ENCODE measurements at regions not wholly inside any gene's neighbourhood (a gene's known extent, or its start where the extent isn't known, plus 50 kb on each side); places are given as distances from the start of the nearest gene placed in this dataset.
"Not testable (repeated sequence)": the region's sequence is repeated elsewhere in the genome, so short reads cannot be mapped to it uniquely, and the experiment has no call there.

DNA sequence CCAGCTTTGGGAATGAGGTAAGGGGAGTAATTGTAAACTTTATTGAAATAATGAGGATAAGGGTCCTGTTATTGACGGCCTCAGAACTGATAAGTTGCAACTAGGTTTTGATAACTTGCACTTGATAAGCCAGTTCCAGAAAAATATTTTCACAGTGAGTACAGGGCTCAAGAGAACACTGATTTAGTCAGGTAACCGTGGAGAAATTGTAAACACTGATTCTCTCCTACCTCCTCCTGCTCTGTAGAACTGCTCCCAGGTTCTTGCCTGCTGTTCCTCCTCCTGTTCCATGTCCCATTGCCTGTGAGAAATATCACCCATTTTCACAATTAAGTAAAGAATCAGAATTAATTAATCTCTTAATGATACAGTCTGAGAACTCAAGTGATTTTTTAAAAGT lies 55.0 kb upstream of the CXXC4 start:
- no peak for DNase-seq (ENCODE audit: extremely low read depth in 1 of 11, low read depth in 9 of 11, low spot score in 4 of 11)

DNA sequence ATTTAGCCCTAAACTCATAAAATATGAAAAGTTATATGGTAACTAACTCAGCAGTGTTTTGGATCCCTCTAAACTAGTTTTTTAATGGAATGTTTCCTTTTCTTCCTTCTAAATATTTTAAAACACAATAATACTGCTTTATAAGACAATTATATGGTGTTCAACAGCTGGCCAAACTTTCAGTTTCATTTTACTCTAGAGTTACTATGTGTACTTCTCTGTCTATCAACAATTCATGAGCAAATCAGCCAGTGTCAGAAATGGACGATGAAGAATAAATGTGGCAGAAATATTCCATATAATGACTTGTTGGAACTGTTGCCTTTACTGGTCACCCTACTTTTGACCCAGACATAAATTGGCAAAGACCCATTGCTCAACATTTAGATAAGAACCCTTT lies 64.8 kb upstream of the CXXC4 start:
- no peak for DNase-seq (ENCODE audit: extremely low read depth in 1 of 11, low read depth in 9 of 11, low spot score in 4 of 11)

DNA sequence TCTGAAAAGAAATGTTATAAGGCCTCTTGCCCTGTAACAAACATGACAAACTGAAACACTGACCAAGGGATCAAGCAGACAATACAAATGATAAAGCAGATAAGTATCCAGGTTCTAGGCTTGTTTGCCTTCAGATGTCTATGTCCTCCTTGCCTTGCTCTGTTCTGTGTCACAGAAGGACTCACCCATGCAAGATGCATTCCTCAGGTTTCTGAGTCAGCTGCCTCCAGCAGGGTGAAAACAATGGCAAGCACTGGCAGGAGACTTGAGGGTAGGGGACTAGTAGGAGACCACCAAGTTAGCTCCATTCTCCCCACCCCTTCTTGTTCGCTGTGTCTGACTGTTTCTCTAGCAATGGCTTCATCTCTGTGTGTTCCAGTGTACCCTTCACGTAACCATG lies 76.6 kb upstream of the CXXC4 start:
- no peak for DNase-seq (ENCODE audit: extremely low read depth in 1 of 11, low read depth in 9 of 11, low spot score in 4 of 11)

DNA sequence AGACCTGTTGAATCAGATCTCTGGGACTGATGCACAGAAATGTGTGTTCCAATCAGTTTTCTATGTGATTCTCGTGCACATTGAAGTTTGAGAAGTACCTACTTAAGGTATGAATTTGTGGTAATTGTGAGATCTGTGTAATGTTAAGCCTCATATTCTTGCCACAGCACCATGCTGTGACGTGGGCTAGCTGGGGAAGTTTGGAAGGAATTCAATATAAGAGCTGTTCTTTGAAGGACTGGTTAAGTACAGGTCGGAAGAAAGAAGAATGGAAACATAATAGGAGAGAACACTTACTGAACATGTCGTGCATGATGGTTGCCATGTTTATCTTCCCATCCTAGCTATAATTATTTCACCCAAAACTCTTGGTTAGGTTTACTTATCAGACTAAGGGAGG lies 79.7 kb upstream of the CXXC4 start:
- DNase-seq (ENCODE audit: extremely low read depth in 1 of 11, low read depth in 9 of 11, low spot score in 4 of 11) = no peak

DNA sequence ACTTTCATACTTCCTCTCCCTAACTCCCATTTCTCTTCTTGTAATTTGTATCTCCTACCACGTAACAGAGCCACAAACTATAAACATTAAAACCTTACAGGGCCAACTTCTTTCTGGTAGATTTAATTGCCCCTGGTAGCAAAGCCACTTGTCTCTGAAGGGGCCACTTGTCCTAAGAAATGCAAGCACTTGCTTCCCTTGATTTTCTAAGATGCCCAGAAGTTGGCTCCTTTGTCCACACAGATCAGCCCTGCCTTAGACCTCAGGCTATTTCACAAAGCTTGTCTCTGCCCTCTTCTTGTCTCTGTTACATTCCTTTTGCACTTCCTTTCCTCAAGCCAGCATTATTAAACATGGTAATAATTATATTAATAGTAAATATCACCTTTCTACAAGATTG lies 80.6 kb upstream of the CXXC4 start:
- no peak for DNase-seq (ENCODE audit: extremely low read depth in 1 of 11, low read depth in 9 of 11, low spot score in 4 of 11)

DNA sequence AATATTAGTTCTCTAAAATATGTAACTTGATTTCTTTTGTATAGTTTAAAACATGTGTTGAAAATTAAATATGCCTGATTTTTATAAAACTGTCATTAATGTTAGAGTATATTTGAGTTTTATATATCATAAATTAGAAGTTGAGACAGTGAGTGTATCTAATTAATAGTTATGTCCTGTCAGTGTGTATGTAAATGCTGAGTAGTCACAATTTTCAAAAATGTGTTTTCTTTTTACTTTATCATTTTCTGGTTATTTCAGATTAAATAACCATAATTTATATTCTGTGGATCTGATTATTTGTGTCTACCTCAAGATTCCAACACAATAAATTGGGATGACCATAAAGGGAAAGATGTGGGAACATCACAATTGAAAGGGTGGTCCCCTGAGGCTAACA lies 82.7 kb upstream of the CXXC4 start:
- DNase-seq (ENCODE audit: extremely low read depth in 1 of 11, low read depth in 9 of 11, low spot score in 4 of 11) = no peak

DNA sequence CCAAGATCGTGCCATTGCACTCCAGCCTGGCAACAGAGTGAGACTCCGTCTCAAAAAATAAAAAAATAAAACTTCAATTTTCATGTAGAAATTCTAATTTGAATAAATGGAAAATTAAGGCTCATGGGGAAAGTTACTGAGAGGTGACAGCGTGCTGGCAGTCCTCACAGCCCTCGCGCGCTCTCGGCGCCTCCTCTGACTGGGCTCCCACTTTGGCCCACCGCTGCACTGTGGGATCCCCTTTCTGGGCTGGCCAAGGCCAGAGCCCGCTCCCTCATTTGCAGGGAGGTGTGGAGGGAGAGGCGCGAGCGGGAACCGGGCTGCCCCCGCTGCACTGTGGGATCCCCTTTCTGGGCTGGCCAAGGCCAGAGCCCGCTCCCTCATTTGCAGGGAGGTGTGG lies 86.8 kb upstream of the CXXC4 start:
- not testable (repeated sequence) for DNase-seq (ENCODE audit: extremely low read depth in 1 of 11, low read depth in 9 of 11, low spot score in 4 of 11)

DNA sequence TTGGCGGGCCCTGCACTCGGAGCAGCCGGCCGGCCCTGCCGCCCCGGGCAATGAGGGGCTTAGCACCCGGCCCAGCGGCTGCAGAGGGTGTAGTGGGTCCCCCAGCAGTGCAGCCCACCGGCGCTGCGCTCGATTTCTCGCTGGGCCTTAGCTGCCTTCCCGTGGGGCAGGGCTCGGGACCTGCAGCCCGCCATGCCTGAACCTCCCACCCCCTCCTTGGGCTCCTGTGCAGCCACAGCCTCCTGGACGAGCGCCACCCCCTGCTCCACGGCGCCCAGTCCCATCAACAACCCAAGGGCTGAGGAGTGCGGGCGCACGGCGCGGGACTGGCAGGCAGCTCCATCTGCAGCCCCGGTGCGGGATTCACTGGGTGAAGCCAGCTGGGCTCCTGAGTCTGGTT lies 87.4 kb upstream of the CXXC4 start:
- not testable (repeated sequence) for DNase-seq (ENCODE audit: extremely low read depth in 1 of 11, low read depth in 9 of 11, low spot score in 4 of 11)

DNA sequence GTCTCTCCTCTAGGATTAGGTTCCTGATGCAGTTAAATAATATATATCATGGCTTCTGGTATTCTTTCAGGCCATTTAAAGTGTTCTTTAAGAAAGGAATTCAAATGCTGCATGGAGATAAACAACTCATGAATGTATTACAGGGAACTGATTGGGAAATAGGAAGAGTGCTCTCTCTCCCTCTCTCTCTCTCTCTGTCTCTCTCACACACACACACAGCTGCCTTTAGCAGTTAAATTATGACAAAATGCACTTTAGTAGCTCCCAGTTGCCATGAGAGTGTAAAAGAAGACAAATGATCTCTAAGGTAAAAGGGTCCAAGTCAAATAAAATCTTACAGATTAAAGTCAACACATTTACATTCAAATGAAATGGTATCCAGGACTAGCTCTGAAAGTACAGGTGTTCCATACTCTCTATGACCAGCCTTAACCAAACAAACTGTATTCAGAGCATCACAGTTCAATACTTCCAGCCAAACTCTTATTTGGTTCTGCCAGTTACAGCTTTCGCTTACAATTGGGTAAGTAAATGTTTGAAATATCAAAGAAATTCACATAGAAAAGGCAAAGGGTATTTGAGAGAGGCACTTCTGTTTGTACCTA lies 94.7 kb upstream of the CXXC4 start:
- no peak for DNase-seq (ENCODE audit: extremely low read depth in 1 of 11, low read depth in 9 of 11, low spot score in 4 of 11)

DNA sequence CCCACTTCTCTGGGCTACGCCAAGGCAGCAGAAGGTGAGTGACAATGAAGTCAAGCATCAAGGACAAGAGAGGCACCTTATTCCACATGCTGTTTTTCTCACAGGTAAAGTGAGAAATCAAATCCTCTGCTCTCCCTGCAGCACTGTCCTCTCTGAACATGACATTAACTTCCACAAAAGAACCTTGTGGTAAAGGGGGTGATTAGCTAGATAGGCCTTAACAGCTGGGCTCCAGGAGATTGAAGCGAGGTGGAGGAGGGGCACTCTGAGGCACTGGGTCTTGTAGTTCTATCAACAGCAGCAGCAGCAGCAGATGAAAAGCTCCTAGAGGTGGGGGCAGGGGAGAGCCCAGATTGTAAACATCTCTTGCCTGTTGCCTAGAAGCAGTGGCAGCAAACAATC lies 96.8 kb upstream of the CXXC4 start:
- DNase-seq (ENCODE audit: extremely low read depth in 1 of 11, low read depth in 9 of 11, low spot score in 4 of 11) = peak in 9 of 11 donors; percentile 13 to 72 (median 42)

DNA sequence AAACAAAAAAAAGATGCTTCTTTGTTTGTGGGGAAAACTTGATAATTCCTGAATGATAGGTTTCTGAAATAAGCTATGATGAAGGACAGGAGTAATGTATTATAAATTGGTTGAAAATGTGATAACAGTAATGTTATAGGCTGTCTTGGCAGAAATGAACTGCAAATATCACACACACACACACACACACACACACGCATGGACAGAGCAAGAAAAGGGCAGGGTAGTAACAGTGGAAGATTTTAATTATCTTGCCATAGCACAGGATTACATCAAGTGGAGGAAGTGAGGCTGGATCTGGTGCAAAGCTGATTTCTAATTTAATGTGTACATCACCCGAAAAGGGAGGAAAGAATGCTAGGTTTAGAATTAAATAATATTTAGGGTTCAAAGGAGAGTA lies 97.5 kb upstream of the CXXC4 start:
- DNase-seq (ENCODE audit: extremely low read depth in 1 of 11, low read depth in 9 of 11, low spot score in 4 of 11) = peak in 1 of 11 donors; percentile 4

DNA sequence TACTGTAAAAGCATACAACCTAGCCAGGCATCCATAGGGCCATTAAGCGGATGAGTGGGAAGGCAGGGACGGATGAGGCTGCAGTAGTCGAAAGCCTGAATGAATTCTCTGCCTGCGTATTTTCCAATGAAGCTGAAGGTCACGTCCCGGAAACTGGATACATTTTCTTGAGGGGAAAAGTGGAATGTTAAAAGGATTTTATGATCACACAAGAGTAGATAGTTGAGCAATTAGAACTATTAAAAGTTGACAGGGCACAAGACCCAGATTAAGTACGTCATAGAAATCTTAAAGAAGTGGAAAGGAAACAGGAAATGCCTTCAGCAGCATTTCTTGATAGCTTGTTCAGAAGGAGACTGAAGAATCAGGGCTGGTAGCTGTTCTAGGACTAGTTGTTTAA lies 98.3 kb upstream of the CXXC4 start:
- peak in 7 of 11 donors; percentile 17 to 51 (median 36) for DNase-seq (ENCODE audit: extremely low read depth in 1 of 11, low read depth in 9 of 11, low spot score in 4 of 11)

DNA sequence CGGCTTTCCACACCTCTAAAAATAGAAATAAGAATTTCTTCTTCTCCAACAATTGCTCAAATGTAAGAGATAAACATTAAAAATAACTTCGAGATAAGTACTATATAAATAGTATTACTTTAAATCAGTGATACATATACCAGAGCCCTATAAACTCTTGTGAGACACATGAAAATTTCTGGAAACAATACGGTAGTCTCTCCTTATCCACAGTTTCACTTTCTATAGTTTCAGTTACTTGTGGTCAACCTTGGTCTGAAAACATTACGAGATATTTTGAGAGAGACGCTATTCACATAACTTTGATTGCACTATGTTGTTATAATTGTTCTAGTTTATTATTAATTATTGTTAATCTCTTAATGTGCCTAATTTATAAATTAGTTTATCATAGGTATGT lies 101.5 kb upstream of the CXXC4 start:
- no peak for DNase-seq (ENCODE audit: extremely low read depth in 1 of 11, low read depth in 9 of 11, low spot score in 4 of 11)

DNA sequence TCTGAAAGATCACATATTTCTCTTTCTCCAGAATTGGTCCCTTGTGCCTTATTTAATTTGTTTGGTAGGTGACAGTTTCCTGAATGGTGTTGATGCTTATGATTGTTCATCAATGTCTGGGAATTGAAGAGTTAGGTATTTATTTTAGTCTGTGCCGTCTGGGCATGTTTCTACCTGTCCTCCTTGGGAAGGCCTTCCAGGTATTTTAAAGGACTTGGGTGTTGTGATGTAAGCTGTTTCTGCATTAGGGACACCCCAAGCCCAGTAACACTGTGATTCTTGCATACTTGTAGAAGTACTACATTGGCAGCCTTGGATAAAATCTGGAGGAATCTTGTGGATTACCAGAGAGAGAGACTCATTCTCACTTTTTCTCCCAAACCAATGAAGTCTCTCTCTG lies 120.8 kb upstream of the CXXC4 start:
- no peak for DNase-seq (ENCODE audit: extremely low read depth in 1 of 11, low read depth in 9 of 11, low spot score in 4 of 11)

DNA sequence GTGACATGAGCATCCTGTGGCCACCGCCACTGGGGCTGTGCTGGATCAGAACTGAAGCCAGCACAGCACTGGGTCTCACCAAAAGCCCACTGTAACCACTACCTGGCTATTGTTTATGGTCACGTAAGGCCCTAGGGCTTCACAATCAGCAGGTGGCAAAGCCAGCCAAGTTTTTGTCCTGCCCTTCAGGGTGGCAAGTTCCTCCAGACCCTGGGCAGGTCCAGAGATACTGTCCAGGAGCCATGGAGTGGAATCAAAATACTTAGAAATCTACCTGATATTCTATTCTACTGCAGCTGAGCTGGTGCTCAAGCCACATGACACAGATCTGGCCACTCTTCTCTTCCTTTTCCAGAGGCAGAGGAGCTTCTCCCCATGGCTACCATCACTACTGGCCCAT lies 121.2 kb upstream of the CXXC4 start:
- no peak for DNase-seq (ENCODE audit: extremely low read depth in 1 of 11, low read depth in 9 of 11, low spot score in 4 of 11)

DNA sequence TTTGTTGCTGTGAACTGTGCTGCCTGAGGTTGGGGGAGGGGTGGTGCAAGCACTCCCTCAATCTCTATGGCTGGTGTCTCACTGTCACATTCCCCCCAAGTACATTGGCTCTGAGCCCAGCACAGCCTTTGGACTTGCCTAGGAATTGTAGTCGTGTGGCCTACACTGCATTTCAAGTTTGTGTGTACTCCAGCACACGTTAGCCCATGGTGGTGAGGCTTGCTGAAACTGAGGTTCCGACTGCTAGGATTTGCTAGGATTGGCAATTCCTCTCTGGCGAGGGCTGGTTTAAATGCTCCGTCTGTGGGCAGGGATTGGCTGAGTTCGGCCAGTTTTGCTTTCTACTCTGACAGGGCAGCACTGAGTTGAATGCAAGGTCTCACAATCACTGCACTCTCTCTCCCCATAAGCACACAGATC lies 121.7 kb upstream of the CXXC4 start:
- peak in 4 of 11 donors; percentile 31 to 41 (median 36) for DNase-seq (ENCODE audit: extremely low read depth in 1 of 11, low read depth in 9 of 11, low spot score in 4 of 11)

DNA sequence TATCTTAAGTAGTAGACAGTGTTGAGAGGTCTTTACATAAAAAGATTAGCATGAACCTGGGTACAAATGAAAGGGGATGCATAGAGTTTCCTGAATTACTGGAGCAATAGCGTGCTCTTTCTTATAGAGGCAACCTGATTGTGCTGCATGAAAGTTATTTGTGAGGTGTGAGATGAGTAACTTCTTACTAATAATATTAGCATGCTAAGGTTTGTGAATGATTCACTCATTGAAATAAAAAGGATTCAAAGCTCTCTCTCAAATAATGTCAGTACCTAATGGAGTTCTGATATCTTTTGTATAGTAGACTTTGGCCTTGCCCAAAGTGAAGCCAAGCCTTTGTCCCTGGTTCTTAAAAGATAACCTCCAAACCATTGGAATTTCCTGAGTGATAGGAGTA lies 131.0 kb upstream of the CXXC4 start:
- DNase-seq (ENCODE audit: extremely low read depth in 1 of 11, low read depth in 9 of 11, low spot score in 4 of 11) = no peak

DNA sequence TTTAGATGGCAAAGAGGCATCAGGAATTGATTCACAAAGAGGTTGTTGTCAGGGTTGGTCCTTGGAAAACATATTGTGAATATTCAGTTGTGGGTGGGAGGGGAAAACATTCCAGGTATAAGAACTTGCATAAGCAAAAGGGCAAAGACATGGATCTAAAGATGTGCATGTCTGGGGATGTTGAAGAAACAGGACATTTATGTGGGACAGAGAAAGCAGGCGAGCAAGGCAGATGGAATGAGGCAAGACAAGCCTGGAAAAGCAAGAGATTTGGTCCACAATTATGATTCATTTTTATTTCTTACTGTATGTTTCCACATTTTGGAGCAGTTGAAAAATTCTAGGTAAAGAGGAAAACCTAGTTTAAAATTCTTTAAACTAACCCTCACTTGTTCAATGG lies 134.9 kb upstream of the CXXC4 start:
- DNase-seq (ENCODE audit: extremely low read depth in 1 of 11, low read depth in 9 of 11, low spot score in 4 of 11) = no peak

DNA sequence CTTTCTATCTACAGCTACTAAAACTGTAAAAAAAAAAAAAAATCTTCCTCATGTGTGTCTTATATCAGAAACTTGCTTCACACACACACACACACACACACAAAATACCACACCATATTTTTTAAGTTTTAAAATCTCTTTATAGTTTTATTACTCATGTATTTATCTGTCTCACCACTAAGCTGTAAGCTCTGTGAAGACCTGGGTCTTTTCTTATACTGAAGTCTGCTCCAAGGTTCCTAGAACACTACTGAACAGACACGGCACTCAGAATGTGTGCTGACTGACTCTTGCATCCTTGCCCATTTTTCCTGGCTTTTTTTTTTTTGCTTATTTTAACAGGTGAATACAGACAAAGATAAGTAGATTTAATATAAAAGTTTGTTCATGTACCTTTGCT lies 135.6 kb upstream of the CXXC4 start:
- no peak for DNase-seq (ENCODE audit: extremely low read depth in 1 of 11, low read depth in 9 of 11, low spot score in 4 of 11)

DNA sequence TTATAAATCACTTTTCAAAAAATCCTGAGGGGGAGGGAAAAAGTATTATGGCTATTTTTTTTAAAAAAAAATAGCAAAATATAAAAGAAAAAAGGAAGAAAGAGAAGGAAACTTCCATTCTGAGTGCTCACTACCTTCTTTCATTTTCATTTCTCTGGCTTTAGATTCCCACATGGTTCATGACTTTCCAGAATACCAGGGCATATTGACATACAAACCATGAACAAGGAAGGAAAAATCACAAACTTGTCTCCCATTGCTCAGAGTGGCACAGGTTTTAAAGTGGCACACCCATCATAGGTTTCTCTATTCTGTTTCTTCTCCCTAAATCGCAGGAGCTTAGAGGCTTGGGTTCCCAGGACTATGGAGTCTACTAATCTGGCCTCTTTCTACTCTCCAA lies 136.3 kb upstream of the CXXC4 start:
- no peak for DNase-seq (ENCODE audit: extremely low read depth in 1 of 11, low read depth in 9 of 11, low spot score in 4 of 11)

DNA sequence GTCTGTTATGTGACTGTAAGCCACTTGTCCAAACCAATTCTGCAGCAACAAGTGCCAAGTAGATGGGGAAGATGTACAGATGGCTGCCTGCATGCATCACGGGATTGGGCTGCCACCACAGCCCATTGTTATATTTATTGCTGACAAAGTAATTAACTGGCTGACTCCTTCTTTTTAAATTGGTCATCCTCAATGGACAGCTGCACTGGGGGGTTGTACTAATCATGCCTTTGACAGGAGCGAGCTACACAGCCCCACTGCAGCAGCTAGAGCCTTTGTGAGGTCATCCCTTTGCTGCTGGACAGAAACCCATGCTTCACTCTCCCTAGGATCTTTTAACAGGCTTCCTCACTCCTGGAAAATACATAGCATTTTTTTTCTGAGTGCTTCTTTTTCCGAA lies 146.7 kb upstream of the CXXC4 start:
- no peak for DNase-seq (ENCODE audit: extremely low read depth in 1 of 11, low read depth in 9 of 11, low spot score in 4 of 11)

DNA sequence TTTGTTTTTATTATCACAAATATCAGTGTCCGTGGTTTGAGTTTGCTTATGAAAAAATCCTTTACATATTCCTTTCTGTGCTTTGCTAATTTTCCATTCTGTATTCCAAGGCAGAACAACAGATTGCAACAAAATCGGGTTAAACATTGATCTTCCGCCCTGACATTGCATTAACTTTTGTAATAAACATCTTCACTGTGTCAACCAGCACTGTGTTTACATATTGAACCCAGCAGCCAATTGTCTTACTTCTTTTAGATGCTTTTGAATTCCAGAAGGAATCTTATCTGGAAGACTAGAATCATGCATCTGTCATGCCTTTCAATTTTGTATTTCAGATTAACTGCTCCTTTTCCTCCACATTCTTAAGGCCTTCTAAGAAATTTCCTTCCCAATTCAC lies 147.8 kb upstream of the CXXC4 start:
- DNase-seq (ENCODE audit: extremely low read depth in 1 of 11, low read depth in 9 of 11, low spot score in 4 of 11) = no peak
